ENCODE measurements at regions not wholly inside any gene's neighbourhood (a gene's known extent, or its start where the extent isn't known, plus 50 kb on each side); places are given as distances from the start of the nearest gene placed in this dataset.
"Not testable (repeated sequence)": the region's sequence is repeated elsewhere in the genome, so short reads cannot be mapped to it uniquely, and the experiment has no call there.

DNA sequence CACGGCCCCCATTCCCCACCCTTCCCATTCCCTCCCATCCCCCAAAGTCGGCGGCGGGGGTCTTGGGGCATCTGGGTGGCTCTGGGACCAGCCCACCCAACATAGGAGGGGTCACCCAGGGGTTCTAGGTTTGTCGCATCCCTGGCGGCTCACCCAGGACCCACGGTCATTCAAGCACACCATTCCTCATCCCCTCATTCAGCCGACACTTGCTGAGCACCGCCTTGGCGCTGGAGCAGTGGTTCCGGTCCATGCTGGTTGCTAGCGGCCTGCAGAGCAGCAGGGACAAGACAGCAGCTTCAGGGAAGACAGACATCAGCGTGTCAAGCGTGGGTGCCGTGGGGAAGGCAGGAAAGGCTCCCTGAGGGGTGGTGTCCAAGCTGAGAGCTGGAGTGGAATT, 50.5 kb upstream of the OTOS start:
- no peak for DNase-seq (ENCODE audit: low read depth in 2 of 3, low spot score in 1 of 3)

DNA sequence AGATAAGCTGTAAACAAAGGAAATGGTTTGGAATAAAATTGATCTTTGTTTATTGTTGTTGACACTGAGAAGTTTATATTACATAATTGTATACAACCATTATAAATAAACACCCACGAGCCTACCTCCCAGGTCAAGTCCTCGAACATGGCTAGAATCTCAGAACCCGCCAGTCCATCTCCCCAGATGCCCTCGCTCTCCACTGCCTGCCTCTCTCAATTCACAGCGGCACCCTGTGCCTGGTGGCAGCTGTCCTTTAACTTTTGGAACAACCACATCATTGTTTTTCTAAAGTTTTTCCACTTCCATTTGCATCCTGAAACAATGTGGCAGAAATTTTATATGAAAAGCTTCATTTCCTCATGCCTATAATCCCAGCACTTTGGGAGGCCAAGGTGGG, 52.2 kb upstream of the OTOS start:
- no peak for DNase-seq (ENCODE audit: low read depth in 2 of 3, low spot score in 1 of 3)

DNA sequence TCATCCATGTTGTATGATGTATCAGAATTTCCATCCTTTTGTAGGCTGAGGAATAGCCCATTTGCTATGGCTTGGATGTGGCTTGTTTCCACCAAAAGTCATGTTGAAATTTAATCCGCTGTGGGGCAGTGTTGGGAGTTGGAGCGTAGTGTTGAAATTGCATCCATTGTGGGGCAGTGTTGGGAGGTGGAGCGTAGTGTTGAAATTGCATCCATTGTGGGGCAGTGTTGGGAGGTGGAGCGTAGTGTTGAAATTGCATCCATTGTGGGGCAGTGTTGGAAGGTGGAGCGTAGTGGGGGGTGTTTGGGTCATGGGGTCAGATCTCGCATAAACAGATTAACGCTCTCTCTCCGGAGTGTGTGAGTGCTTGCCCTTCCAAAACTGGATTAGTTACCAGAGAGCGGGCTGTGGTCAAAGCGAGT, 53.9 kb upstream of the OTOS start:
- DNase-seq (ENCODE audit: low read depth in 2 of 3, low spot score in 1 of 3): not testable (repeated sequence)

DNA sequence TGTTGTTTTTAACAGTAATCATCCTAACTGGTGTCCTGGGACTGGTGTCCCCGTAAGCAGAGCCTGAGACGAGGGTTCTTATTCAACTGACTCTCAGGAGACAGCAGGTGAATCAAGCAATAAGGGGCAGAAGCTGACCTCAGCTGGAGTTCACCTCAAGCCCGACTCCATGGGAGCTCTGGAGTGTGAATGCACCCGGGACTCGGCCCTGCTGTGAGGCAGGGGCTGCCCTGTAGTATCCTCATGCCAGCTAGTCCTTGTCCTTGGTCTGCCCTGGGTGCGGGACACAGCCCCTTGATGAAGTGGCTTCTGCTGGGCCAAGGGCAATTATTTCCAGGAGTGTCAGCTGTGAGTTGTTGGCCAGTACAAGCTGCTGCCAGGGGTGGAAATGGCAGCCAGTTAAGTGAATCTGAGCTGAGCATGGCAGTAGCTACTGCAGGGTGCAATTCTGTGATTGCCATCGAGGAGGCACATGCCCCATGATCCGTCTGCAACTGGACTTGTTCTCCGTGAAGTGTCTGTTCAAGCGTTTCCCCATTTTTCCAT, 54.9 kb upstream of the OTOS start:
- no peak for DNase-seq (ENCODE audit: low read depth in 2 of 3, low spot score in 1 of 3)

DNA sequence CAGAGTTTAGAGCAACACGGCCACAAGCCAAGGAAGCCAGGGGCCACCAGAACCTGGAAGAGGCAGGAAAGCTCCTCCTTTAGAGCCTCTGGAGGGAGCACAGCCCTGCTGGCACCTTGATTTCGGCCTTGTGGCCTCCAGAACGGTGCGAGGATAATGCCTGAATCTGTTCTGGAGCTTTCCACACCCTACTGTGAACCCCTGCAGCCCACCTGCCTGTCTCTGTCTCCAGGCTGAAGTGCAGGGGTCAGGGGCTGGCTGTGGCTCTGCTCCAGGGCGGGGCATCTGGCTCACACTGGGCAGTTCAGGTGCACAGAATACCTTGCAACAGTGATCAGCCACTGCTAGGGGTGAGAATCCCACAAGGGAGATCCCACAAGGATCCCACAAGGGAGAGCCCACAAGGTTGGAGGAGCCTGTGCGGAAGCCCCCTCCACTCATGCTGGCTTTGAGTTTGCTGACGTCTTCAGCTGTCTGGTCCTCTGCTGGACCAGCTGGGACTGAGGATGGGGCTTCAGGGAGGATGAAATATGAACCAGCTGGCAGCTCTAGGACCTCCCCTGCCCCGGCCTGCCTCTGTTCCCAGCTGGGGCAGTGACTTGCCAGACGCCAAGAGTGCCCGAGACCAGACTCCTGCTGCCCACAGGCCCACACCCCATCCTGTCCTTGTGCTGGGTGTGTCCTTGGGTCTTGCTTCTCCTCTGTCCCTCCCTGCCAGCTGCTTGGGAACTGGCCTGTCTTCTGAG, 56.4 kb upstream of the OTOS start:
- no peak for DNase-seq (ENCODE audit: low read depth in 2 of 3, low spot score in 1 of 3)

DNA sequence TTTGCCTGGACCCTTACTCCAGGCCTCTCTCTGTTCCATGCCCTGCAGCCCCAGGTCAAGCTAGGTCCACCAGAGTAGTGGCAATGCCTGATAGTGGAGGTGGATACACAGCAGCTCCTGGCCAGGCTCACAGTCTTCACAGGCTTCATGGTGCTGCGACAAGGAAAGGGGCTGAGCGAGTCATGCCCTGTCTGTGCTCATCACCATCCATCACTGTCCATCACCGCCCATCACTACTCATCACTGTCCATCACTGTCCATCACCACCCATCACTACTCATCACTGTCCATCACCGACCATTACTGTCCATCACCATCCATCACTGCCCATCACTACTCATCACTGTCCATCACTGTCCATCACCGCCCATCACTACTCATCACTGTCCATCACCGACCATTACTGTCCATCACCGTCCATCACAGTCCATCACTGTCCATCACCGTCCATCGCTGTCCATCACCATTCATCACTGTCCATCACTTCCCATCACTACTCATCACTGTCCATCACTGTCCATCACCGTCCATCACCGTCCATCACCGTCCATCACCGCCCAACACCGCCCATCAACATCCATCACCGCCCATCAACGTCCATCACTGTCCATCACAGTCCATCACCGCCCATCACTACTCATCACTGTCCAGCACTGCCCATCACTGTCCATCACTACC, 57.1 kb upstream of the OTOS start:
- DNase-seq (ENCODE audit: low read depth in 2 of 3, low spot score in 1 of 3): no peak

DNA sequence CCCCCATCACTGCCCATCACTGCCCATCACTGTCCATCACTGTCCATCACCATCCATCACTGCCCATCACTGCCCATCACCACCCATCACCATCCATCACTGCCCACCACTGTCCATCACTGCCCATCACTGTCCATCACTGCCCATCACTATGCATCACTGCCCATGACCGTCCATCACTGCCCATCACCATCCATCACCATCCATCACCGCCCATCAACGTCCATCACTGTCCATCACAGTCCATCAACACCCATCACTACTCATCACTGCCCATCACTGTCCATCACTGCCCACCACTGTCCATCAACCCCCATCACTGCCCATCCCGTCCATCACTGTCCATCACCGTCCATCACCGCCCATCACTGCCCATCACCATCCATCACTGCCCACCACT, 57.8 kb upstream of the OTOS start:
- no peak for DNase-seq (ENCODE audit: low read depth in 2 of 3, low spot score in 1 of 3)

DNA sequence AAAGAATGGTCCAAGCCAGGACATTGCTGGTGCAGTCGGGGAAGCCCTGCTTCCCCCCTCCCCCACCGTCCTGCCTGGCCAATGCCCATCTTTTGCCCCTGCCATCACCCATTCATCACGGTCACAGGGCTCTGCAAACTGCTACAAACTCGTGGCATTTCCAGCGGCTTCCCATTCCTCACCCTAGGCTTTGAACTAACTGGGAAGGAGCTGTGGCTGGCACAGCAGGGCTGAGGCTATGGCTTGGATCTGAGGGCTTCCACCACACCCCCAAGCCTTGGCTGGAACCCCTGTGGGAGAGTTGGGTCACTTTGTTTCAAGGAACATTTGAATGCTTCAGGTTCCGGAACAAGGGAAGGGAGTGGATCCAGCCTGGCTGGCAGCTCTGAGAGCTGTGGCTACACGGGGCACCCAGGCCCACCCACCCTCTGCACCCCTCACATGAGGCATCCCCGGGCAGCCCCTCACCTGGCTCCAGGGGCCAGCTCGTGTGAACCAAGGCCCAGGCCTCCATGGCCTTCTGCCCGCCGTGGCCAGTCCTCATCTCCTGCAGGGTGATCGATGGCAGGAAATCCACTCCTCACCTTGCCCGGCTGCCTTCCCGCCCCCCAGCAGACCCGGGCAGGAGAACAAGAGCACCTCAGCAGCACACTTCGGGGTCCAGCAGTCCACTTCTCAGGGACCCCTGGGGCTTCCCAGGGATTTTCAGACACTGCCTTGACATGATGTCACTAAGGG, 58.8 kb upstream of the OTOS start:
- DNase-seq (ENCODE audit: low read depth in 2 of 3, low spot score in 1 of 3): no peak

DNA sequence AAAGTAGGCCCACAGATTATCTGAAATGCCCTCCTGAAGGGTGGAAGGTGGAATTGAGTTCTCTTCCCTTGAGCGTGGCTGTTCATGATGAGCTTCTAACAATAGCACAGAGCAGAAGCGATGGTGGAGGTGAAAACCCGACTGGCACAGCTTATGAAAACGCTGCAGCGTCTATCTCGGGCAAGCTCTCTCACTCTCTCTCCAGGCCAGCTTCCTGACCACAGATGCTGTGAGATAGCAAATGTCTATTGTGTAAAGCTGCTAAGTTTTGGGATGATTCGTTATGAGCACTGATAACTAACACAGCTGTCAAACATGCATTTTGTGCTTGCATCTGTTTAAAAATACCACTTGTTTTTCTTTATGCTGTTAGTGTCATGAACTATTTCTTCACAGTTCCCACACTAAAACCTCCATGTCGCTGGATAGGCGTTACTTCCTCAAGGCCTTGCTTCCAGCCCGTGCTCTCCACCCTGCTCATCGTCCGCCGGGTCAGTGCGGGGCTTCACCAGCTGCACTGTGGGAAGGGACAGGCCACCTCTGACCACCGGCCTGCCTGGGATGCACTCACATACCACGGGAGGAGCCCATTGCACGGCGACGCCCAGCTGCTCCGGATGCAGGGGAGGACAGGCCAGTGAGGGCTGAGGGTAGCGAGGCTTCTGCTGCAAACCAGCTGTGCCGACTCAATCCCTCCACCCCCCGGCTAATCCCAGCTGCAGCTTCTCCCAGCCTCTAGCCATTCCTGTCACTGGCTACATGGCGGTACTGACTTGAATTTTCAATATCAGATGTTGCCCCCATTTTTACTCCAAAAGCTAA, 60.0 kb upstream of the OTOS start:
- DNase-seq (ENCODE audit: low read depth in 2 of 3, low spot score in 1 of 3): no peak

DNA sequence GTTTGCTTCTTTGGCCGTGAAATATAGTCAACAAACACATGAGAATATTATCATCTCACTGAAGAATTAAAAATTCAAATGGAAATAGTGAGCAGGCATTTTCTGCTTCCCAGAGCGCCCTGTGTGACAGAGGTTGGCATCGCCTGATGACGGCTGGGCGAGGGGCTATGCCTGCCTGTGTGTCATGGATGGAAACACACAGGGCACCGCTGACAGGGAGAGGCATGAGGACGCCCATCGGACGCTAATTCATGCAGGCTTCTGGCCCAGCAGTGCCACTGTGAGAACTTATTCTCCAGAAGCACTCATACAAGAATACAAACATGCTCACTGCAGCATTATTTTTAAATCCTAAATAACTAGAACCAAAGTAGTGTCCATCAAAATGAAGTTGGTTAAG, 61.4 kb upstream of the OTOS start:
- no peak for DNase-seq (ENCODE audit: low read depth in 2 of 3, low spot score in 1 of 3)

DNA sequence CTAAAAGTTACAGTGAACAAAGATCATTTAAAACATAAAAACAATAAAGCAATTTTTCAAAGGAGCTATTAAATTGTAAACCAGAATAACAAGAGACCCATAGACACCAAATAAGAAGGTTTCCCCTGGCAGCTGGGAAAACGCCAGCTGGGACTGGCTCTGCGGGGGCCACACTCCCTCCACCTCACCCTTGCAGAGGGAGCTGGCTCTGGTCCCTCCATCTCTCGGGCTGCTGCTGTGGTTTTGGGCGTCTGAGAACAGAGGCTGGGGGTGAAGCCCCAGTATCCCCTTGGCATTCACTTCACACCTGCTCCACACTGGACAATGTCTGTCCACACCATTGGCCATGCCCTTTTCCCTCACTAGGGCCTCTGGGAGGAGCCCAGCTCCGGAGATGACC, 62.1 kb upstream of the OTOS start:
- no peak for DNase-seq (ENCODE audit: low read depth in 2 of 3, low spot score in 1 of 3)

DNA sequence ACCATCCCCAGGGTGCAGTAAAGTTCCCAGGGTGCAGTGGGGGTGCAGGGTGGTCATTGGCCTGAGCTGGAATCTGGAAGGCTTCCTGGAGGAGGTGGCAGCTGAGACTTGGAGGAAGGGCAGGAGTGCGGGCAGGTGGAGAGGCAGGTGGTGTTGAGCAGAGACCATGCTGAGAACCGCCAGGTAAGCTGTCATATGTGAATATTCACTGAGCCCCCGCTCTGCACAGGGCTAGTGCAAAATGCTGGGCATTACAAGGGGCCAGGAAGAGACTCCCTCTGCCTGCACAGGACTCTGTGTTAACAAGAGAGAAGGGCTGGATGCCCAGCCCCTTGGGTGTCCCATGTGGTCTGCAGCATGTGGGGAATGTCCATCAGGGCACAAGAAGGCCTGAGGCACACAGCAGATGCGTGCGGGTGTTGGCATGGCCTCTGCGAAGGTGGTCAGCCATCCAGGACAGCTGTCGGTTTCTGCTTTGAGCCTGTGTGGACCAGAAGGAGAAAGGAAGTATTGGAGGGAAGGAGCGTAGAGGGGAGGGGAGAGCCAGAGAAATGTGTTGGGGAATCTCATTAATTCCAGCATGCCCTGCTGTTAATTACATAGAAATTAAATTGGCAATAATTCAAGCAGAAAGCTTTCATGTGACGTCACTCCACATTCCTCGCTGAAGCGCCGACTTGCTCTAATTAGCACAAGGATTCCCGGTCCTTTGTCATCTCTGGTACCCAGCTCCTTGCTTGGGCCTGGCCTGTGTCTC, 62.8 kb upstream of the OTOS start:
- DNase-seq (ENCODE audit: low read depth in 2 of 3, low spot score in 1 of 3): no peak

DNA sequence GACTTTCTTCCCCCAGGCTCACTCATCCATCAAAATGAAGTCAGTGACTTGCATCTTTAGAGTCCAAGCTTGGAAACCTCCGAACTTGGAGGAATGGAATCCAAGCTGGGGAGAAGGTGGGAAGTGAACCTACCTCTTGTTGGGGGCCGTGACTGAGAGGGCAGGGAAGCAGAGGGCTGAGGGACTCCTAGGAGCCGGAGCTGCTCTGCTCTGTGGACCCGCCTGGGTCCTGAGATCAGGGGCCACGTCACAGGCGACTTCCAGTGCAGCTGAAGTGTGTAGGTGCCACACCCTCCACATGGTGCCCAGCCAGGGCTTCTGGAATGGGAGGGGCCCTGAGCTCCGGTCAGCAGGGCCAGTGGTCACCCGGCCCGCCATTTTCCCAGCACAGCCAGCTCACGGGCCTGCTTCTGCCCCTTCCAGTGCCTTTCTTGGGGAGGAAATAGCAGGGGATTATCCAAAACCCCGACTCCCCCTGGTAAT, 63.4 kb upstream of the OTOS start:
- DNase-seq (ENCODE audit: low read depth in 2 of 3, low spot score in 1 of 3): no peak

DNA sequence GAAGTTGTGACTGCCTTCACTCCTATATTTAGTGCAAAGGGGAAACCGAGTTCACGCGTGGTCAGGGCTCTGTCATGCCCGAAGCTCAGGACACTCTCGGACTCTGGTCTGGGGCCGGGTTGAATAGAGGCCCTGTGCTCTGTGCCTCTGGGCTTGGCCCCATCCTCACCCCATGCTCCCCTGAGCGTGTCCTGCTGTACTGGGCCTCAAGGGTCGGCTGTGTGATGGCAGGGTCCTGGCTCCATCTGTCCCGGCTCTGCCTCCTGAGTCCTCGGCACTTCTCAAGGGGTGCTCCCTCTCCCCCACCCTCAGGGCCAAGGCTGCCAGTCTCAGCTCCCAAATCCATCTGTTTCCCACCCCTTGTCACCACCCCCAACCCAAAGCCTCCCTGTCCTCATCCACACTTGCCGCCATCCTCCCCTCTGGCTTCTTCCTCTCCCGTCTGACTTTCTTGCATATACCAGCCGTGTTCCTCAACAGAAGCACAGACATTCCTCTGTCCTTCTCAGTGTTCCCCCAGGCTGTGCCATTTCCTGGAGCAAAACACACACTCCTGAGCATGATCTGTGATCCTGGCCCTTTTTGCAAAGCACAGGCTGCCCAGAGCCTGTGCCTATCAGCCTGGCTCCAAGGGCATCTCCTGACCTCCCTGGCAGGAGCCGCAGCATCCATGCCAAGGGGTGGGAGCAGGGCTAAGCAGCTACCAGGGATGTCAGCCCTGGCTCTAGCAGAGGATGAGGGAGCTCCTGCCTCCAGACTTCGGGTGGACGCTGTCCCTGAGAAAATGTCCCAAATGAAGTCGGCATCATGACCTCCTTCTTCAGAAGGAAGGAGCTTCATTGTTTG, 64.2 kb upstream of the OTOS start:
- no peak for DNase-seq (ENCODE audit: low read depth in 2 of 3, low spot score in 1 of 3)

DNA sequence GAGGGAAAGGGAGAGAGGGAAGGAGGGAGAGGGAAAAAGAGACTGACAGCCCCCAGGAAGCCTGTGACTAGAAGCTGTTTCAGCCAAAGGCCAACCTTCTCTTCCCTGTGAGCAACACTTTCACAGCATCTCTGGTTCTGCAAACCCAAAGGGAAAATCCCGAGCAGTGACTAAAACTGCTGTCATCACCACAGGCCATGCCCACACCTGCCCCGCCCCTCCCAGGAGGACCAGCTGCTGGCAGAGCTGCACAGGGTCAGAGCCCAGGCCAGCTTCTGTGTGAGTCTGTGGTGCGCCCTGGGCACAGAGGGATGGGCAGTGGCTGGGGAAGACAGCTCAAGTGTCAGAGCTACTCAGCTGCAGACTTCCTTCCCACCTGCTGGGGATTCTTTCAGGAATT, 64.9 kb upstream of the OTOS start:
- peak; percentile 63 to 68 (median 65) for DNase-seq (ENCODE audit: low read depth in 2 of 3, low spot score in 1 of 3)

DNA sequence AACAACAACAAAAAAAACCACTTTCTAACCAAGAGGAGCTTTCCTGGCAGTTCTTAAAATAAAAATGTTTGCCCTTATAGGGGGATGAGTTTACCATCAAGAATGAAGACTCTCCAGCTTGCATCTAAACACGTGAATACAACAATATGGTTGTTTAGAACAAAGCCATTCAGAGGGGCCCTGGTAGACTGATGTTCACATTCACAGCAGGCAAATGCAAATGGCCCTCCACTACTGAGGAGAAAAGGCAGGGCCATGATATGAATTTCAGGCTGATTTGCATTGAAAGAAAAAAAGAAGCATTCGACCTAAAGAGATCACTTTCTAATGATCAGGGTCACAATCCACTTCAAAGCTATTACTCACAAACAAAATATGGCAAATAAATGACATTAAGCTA, 65.3 kb upstream of the OTOS start:
- no peak for DNase-seq (ENCODE audit: low read depth in 2 of 3, low spot score in 1 of 3)

DNA sequence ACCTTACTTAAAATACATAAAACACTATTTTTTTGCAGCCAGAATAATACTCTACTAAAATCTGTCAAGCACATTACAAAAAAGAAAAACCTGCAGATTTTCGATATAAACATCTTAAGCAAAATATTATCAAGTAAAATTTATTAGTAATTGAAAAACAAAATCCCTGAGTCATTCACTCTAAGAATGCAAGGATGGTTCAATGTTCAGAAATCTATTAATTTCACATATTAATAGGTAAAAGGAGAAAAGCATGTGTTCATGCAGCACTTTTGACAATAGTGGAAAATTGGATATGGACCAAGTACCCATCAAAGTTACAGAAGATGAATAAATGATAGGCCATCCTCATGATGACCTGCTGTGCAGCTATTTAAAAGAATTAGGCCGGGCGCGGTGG, 66.2 kb upstream of the OTOS start:
- no peak for DNase-seq (ENCODE audit: low read depth in 2 of 3, low spot score in 1 of 3)

DNA sequence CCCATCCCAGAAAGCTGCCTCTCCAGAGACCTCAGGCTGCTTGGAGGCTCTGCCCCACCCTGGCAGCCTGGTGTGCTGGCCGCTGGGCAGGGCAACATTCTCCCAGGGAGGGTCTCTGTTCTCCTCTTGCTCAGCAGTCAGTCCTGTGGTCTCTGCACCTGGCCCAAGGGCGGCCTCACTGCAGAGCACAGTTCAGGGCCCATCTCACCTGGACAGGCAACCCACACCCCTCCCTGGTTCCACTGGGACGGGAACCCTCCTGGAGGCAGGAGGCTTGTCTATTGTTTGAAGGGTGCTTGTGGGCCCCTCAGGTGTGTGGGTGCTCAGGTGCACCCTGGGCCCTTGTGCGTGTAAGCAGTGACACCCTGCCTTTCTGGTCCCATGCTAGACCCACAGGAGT, 67.2 kb upstream of the OTOS start:
- DNase-seq (ENCODE audit: low read depth in 2 of 3, low spot score in 1 of 3): no peak

DNA sequence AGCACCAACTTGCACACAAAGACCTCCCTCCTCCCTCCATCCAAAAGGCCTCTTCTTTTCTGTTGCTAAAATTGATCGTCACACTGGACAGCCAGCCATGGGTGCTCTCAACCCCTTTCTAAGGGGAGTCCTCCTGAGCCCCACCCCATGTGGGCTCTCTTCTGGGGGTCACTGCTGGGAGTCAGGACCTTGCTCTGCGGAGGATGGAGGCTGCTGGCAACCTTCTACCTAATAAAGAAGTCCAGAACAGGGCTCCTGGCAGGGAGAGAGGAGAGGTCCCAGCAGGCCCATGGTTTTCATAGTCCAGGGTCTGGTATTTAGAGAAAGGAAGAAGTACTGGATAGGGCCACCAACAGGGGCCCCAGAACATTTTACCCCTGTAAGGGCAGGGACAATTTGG, 67.6 kb upstream of the OTOS start:
- DNase-seq (ENCODE audit: low read depth in 2 of 3, low spot score in 1 of 3): no peak
